ENCODE measurements at regions not wholly inside any gene's neighbourhood (a gene's known extent, or its start where the extent isn't known, plus 50 kb on each side); places are given as distances from the start of the nearest gene placed in this dataset.
A peak's percentile ranks its signal among the peaks of the same experiment; 100 is the strongest.

GRCh38 chr9:110048403-110048975 is 159.5 kb downstream of the C9orf152 start (continued):
- no peak for TF ChIP-seq EP300 (IDR thresholded peaks at IDR 0.05; ENCODE audit: borderline replicate concordance in 1 of 2, control insufficient read depth in 1 of 2, low read depth in 2 of 2, low read length in 2 of 2)
- no peak for TF ChIP-seq E2F4 (IDR thresholded peaks at IDR 0.05; ENCODE audit: low read depth, low read length)
- TF ChIP-seq, protein P1, sequence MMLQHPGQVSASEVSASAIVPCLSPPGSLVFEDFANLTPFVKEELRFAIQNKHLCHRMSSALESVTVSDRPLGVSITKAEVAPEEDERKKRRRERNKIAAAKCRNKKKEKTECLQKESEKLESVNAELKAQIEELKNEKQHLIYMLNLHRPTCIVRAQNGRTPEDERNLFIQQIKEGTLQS (IDR thresholded peaks at IDR 0.05; ENCODE audit: borderline replicate concordance, extremely low read depth, low read depth, low read length), result no peak
- TF ChIP-seq YY1 (IDR thresholded peaks at IDR 0.05; ENCODE audit: low read depth, low read length), result no peak
- no peak for TF ChIP-seq NFYA (IDR thresholded peaks at IDR 0.05; ENCODE audit: borderline replicate concordance, low read depth, low read length)
- no peak for TF ChIP-seq NR2C1 (IDR thresholded peaks at IDR 0.05)
- TF ChIP-seq FOXK2 (IDR thresholded peaks at IDR 0.05), result no peak
- TF ChIP-seq, protein P2, sequence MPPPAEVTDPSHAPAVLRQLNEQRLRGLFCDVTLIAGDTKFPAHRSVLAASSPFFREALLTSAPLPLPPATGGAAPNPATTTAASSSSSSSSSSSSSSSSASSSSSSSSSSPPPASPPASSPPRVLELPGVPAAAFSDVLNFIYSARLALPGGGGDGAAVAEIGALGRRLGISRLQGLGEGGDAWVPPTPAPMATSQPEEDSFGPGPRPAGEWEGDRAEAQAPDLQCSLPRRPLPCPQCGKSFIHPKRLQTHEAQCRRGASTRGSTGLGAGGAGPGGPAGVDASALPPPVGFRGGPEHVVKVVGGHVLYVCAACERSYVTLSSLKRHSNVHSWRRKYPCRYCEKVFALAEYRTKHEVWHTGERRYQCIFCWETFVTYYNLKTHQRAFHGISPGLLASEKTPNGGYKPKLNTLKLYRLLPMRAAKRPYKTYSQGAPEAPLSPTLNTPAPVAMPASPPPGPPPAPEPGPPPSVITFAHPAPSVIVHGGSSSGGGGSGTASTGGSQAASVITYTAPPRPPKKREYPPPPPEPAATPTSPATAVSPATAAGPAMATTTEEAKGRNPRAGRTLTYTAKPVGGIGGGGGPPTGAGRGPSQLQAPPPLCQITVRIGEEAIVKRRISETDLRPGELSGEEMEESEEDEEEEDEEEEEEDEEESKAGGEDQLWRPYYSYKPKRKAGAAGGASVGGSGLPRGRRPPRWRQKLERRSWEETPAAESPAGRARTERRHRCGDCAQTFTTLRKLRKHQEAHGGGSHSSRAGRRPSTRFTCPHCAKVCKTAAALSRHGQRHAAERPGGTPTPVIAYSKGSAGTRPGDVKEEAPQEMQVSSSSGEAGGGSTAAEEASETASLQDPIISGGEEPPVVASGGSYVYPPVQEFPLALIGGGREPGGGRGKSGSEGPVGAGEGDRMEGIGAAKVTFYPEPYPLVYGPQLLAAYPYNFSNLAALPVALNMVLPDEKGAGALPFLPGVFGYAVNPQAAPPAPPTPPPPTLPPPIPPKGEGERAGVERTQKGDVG (CRISPR knock-in tag; IDR thresholded peaks at IDR 0.05), result no peak
- TF ChIP-seq NFXL1 (IDR thresholded peaks at IDR 0.05; ENCODE audit: borderline replicate concordance), result no peak
- no peak for TF ChIP-seq TCF3 (IDR thresholded peaks at IDR 0.05; ENCODE audit: borderline replicate concordance, insufficient read depth, low read depth, low read length)
- no peak for TF ChIP-seq NFIC (IDR thresholded peaks at IDR 0.05; ENCODE audit: low read depth, low read length)
- TF ChIP-seq KLF5 (IDR thresholded peaks at IDR 0.05; ENCODE audit: partially characterized antibody), result no peak
- no peak for TF ChIP-seq CHD2 (IDR thresholded peaks at IDR 0.05; ENCODE audit: borderline replicate concordance, low read depth, low read length)
- TF ChIP-seq ZNF622 (IDR thresholded peaks at IDR 0.05), result no peak
- peak; percentile 75; the same call in 1 of the 2 replicates for TF ChIP-seq PML (IDR thresholded peaks at IDR 0.05; ENCODE audit: low read length)
- no peak for TF ChIP-seq SIX5 (IDR thresholded peaks at IDR 0.05; ENCODE audit: low read depth, low read length, severe bottlenecking)
- no peak for TF ChIP-seq CBX5 (IDR thresholded peaks at IDR 0.05; ENCODE audit: low read depth)
- no peak for TF ChIP-seq REST (IDR thresholded peaks at IDR 0.05; ENCODE audit: low read depth, low read length)
- TF ChIP-seq EGR1 (IDR thresholded peaks at IDR 0.05; ENCODE audit: borderline replicate concordance in 1 of 2, low read depth in 2 of 2, low read length in 2 of 2), result peak in 1 of 2 experiments; percentile 72; a peak in 1 of 3 replicates
- no peak for TF ChIP-seq ZNF207 (IDR thresholded peaks at IDR 0.05; ENCODE audit: borderline replicate concordance)
- TF ChIP-seq LARP7 (IDR thresholded peaks at IDR 0.05), result no peak
- no peak; the same call in 1 of the 2 replicates for TF ChIP-seq CREB1 (IDR thresholded peaks at IDR 0.05; ENCODE audit: low read depth)
- peak; percentile 88 for TF ChIP-seq POLR2A (IDR thresholded peaks at IDR 0.05; ENCODE audit: low read depth, low read length)
